ENCODE measurements at regions not wholly inside any gene's neighbourhood (a gene's known extent, or its start where the extent isn't known, plus 50 kb on each side); places are given as distances from the start of the nearest gene placed in this dataset.

DNA sequence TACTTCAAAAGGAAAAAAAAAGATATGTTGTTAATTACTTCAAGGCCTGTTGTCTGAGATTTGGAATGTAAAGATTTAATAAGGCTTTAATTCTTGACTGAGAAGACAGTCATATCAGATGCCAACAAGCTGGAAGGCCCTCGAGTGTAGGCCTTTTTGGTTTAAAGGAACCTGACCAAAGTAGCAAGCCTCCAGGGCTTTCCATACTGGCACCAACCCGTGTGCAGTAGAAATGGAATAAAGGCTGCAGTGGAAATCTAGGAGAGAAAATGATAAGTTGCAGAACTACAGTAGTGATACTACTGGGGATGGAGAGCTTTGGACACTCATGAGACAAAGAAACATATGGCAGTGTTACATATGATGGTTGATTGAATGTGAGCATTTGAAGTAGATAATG, 358.0 kb downstream of the TAF11L14 start:
- no peak for TF ChIP-seq EZH2 (IDR thresholded peaks at IDR 0.05; ENCODE audit: borderline replicate concordance)
- TF ChIP-seq, protein P1, sequence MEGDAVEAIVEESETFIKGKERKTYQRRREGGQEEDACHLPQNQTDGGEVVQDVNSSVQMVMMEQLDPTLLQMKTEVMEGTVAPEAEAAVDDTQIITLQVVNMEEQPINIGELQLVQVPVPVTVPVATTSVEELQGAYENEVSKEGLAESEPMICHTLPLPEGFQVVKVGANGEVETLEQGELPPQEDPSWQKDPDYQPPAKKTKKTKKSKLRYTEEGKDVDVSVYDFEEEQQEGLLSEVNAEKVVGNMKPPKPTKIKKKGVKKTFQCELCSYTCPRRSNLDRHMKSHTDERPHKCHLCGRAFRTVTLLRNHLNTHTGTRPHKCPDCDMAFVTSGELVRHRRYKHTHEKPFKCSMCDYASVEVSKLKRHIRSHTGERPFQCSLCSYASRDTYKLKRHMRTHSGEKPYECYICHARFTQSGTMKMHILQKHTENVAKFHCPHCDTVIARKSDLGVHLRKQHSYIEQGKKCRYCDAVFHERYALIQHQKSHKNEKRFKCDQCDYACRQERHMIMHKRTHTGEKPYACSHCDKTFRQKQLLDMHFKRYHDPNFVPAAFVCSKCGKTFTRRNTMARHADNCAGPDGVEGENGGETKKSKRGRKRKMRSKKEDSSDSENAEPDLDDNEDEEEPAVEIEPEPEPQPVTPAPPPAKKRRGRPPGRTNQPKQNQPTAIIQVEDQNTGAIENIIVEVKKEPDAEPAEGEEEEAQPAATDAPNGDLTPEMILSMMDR (IDR thresholded peaks at IDR 0.05; ENCODE audit: poor library complexity), result no peak
